Skeletal muscle tissue (tissue), 3 donors: ENCODE measurements at regions not wholly inside any gene's neighbourhood (a gene's known extent, or its start where the extent isn't known, plus 50 kb on each side); places are given as distances from the start of the nearest gene placed in this dataset.

ENCODE experiments used
- H3K27ac ChIP-seq: one replicate; pipeline ENCODE4 v1.7.0; 2013; ENCODE audit warnings: mild to moderate bottlenecking, low read depth, low read length, inconsistent platforms
- H3K27me3 ChIP-seq, 3 donors: one replicate each; pipeline ENCODE4 v1.7.0; 2013; ENCODE audit warnings: low read length in 3 of 3; ENCODE audit not compliant: control insufficient read depth in 3 of 3, insufficient read depth in 3 of 3
- H3K36me3 ChIP-seq, 3 donors: one replicate each; pipeline ENCODE4 v1.7.0; 2013; ENCODE audit warnings: low read length in 3 of 3; ENCODE audit not compliant: control insufficient read depth in 3 of 3, insufficient read depth in 3 of 3
- H3K4me1 ChIP-seq, 3 donors: one replicate each; pipeline ENCODE4 v1.7.0; 2013; ENCODE audit warnings: low read length in 3 of 3, mild to moderate bottlenecking in 3 of 3; ENCODE audit not compliant: control insufficient read depth in 3 of 3, insufficient read depth in 3 of 3
- H3K4me3 ChIP-seq, 3 donors: one replicate each; pipeline ENCODE4 v1.7.0; 2013; ENCODE audit warnings: low read length in 3 of 3
- H3K9ac ChIP-seq, 3 donors: one replicate each; pipeline ENCODE4 v1.7.0; 2013; ENCODE audit warnings: low read length in 3 of 3, mild to moderate bottlenecking in 3 of 3, moderate library complexity in 2 of 3, low read depth in 1 of 3
- H3K9me3 ChIP-seq, 3 donors: one replicate each; pipeline ENCODE4 v1.7.0; 2013; ENCODE audit warnings: low read length in 3 of 3; ENCODE audit not compliant: control insufficient read depth in 3 of 3
- donor health status: Osteomylitis.

GRCh38 chr5:173557123-173557903 is 59.1 kb downstream of the BOD1 start:
- no peak overlapping the region for H3K4me3 ChIP-seq
- H3K4me1 ChIP-seq = peaks cover 4 to 10% (median 8%) of the 10 kb centered on the region in 3 donors
- H3K27me3 ChIP-seq = peaks cover 0 to under 1% (median 0%) of the 10 kb centered on the region in 3 donors
- H3K9ac ChIP-seq = peak overlapping the region in 1 of 3 donors; percentile 40
- H3K27ac ChIP-seq = no peak overlapping the region
- H3K9me3 ChIP-seq = peaks cover 0 to 4% (median 2%) of the 10 kb centered on the region in 3 donors
- no peaks in the 10 kb centered on the region for H3K36me3 ChIP-seq

DNA sequence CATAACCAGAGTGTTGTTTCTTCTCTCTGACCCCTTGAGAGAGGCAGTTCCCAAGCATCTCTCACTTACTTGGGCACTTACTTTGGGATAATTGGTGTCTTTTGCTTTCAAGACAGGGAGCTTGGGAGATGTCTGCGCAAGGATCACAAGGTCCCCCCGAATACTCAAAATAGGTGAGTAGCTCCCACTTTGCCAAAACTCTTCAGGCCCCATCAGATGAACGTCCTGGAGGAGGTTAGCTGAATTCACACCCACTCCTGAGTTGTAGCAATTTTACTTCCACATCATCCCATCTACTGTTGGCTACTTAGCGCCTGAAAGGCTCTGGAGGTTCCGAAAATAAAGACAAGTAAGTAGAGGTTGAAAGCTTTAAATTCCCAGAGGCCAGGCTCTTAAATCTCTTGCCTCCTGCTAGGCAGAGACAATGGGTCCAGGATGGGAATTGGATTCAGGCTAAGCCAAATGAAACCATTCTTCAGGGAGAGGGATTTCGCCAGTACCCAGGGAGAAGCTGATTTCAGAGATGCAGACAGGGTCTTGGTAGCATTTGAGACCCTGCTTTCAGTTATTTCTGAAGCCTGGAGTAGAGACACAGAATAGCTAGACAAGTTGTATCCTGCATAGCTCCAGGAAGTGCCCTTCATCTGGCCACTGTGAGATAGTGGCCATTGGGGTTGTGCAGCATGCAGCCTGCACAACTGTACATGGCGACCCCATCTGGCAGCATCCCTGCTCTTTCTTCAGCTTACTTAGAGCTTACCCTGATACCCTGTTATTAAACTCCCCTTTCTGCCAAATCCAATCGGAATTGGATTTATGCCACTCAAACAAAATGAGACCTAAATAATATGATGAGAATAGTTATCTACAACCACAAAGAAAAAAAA is 60.1 kb downstream of the BOD1 start:
- H3K27ac ChIP-seq = no peak overlapping the region
- H3K9ac ChIP-seq = no peak overlapping the region
- H3K4me1 ChIP-seq = peaks cover 4 to 10% (median 8%) of the 10 kb centered on the region in 3 donors
- no peaks in the 10 kb centered on the region for H3K27me3 ChIP-seq
- H3K4me3 ChIP-seq = no peak overlapping the region
- H3K36me3 ChIP-seq = no peaks in the 10 kb centered on the region
- H3K9me3 ChIP-seq = peaks cover 0 to 2% (median 2%) of the 10 kb centered on the region in 3 donors

DNA sequence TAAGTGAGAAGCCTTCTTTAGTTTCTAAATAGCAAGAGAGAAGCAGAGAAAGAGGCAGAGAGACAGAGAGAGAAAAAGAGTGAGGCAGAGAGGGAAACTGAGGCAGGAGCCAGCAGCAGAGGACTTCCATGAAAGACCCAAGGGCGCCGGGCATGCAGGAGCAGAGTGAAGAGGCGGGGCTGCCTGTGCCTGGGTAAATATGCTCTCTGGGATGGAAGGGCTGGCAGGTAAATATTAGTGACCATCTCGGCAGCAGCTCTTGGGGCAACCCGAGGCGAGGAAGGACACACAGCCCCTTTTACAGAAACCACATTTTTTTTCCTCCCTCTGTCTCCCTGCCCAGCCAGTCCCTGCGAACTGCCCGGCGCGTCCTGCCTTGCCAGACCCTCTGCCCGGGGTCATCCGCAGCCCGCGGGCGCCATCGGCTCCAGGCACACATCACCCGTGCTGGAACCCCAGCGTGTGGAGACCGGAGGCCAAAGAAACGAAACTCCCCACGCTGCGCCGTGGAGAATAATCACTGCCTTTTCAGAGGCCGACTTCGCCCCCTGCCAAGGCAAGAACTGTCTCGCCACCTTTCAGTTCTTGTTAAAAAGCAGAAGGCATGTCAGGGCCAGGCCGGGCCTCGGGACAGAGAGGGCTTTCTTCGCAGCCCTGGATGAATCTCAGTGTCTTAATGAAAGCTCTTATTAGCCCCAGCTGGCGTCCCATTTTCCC is 61.3 kb downstream of the BOD1 start:
- H3K27me3 ChIP-seq = peaks cover 0 to 2% (median 0%) of the 10 kb centered on the region in 3 donors
- no peaks in the 10 kb centered on the region for H3K36me3 ChIP-seq
- no peak overlapping the region for H3K27ac ChIP-seq
- H3K4me1 ChIP-seq = peaks cover 4 to 10% (median 8%) of the 10 kb centered on the region in 3 donors
- H3K9ac ChIP-seq = no peak overlapping the region
- H3K4me3 ChIP-seq = no peak overlapping the region
- peaks cover 0 to 2% (median 2%) of the 10 kb centered on the region in 3 donors for H3K9me3 ChIP-seq

GRCh38 chr5:173554038-173554955 is 62.2 kb downstream of the BOD1 start:
- Histone ChIP-seq H3K4me1 (peaks cover 4 to 10% (median 8%) of the 10 kb centered on the region in 3 donors), H3K27ac (no peak overlapping the region)

DNA sequence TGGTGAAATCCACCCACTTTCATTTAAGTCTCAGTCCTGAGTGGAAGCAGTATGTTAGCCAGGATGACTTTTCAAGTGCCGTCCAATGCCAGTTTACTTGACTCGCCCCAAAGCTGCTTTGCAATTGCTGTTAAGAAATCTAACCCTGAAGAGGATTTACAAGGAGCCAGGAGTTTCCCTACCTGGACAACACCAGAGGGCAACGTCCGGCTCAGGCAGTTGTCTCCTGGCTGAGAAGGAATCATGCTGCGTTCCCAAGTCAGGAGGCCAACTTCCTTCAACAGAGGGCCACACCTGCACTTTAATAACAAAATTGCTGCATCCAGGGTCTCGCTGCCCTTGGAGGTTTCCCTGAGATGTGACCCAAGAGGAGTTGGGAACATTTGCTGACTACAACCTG is 65.8 kb downstream of the BOD1 start:
- peaks cover 0 to 2% (median 0%) of the 10 kb centered on the region in 3 donors for H3K27me3 ChIP-seq
- H3K36me3 ChIP-seq = no peaks in the 10 kb centered on the region
- H3K9ac ChIP-seq = no peak overlapping the region
- peaks cover 0 to 10% (median 2%) of the 10 kb centered on the region in 3 donors for H3K4me1 ChIP-seq
- H3K9me3 ChIP-seq = no peaks in the 10 kb centered on the region
- no peak overlapping the region for H3K27ac ChIP-seq
- no peak overlapping the region for H3K4me3 ChIP-seq

More at GRCh38 chr5:173554038-173554955, 62.2 kb downstream of the BOD1 start:
- Histone ChIP-seq H3K27me3 (peaks cover 0 to 2% (median 0%) of the 10 kb centered on the region in 3 donors), H3K9ac (no peak overlapping the region), H3K36me3 (no peaks in the 10 kb centered on the region), H3K4me3 (no peak overlapping the region), H3K9me3 (no peaks in the 10 kb centered on the region)

DNA sequence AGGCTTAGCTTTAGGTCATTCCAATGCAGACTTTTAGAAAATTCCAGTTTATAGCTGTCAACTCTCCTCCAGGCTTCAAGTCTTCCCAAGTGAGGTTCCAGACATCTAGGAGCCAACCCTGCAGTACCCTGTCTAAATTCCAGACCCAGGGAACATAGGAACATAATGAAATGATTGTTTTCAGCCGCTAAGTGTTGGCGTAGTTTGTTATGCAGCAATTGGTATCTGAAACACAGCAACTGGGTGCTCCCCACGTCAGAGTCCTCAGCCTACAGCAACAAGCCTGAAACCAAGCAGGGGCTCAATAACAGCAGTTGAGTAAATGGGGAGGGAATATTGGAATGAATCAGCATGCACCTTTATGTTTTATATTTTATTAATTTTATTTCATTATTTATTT is 66.8 kb downstream of the BOD1 start:
- peaks cover 0 to 10% (median 2%) of the 10 kb centered on the region in 3 donors for H3K4me1 ChIP-seq
- H3K4me3 ChIP-seq = no peak overlapping the region
- no peak overlapping the region for H3K27ac ChIP-seq
- H3K27me3 ChIP-seq = peaks cover 0 to 2% (median 0%) of the 10 kb centered on the region in 3 donors
- H3K9ac ChIP-seq = no peak overlapping the region
- H3K36me3 ChIP-seq = no peaks in the 10 kb centered on the region
- H3K9me3 ChIP-seq = no peaks in the 10 kb centered on the region

DNA sequence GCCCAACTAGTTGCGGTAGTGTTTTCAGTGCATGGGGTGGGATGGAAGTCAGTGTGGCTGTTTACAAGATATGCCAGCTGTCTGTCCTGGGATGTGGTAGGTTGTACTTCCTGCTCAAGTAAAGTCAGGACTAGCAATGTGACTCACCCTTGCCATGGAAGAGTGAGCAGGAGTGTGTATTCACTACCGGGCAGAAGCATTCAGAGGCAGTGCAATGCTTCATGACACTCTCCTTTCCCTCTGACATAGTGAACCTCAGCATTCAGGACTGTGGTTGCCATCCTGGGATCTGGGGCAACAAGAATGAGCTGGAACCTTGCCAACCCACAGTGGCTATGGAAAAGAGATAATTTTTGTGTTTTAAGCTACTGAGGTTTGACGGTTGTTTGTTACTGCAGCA is 68.9 kb downstream of the BOD1 start:
- H3K9ac ChIP-seq = no peak overlapping the region
- no peak overlapping the region for H3K27ac ChIP-seq
- no peak overlapping the region for H3K4me3 ChIP-seq
- H3K27me3 ChIP-seq = peaks cover 0 to 2% (median 0%) of the 10 kb centered on the region in 3 donors
- no peaks in the 10 kb centered on the region for H3K36me3 ChIP-seq
- peaks cover 0 to 2% (median 2%) of the 10 kb centered on the region in 3 donors for H3K4me1 ChIP-seq
- H3K9me3 ChIP-seq = no peaks in the 10 kb centered on the region

GRCh38 chr5:173542964-173543363 is 73.5 kb downstream of the BOD1 start:
- Histone ChIP-seq H3K36me3 (no peaks in the 10 kb centered on the region), H3K9me3 (no peaks in the 10 kb centered on the region), H3K27me3 (no peaks in the 10 kb centered on the region), H3K27ac (no peak overlapping the region), H3K9ac (no peak overlapping the region), H3K4me1 (peaks cover 4 to 15% (median 11%) of the 10 kb centered on the region in 3 donors), H3K4me3 (no peak overlapping the region)

GRCh38 chr5:173542159-173542558 is 74.3 kb downstream of the BOD1 start:
- Histone ChIP-seq H3K36me3 (no peaks in the 10 kb centered on the region), H3K9me3 (no peaks in the 10 kb centered on the region), H3K27me3 (no peaks in the 10 kb centered on the region), H3K4me3 (no peak overlapping the region), H3K4me1 (peaks cover 4 to 15% (median 11%) of the 10 kb centered on the region in 3 donors), H3K27ac (no peak overlapping the region), H3K9ac (no peak overlapping the region)
